ENCODE measurements at regions not wholly inside any gene's neighbourhood (a gene's known extent, or its start where the extent isn't known, plus 50 kb on each side); places are given as distances from the start of the nearest gene placed in this dataset.

- peak; percentile 89 for TF ChIP-seq CTCF (conservative IDR thresholded peaks at IDR 0.05; ENCODE audit: low read length)
- no peak overlapping the region for H3K4me3 ChIP-seq (ENCODE audit: low read length)
- peak; percentile 55 for DNase-seq (ENCODE audit: low read depth)
Measured at GRCh38 chr18:22813648-22814328, 119.3 kb upstream of the RBBP8 start.

GRCh38 chr18:22814329-22814703 is 118.8 kb upstream of the RBBP8 start:
- no peak overlapping the region for H3K4me3 ChIP-seq (ENCODE audit: low read length)
- DNase-seq (ENCODE audit: low read depth), result no peak
- TF ChIP-seq CTCF (conservative IDR thresholded peaks at IDR 0.05; ENCODE audit: low read length), result no peak

GRCh38 chr18:22816266-22817176 is 116.6 kb upstream of the RBBP8 start:
- no peak for TF ChIP-seq CTCF (conservative IDR thresholded peaks at IDR 0.05; ENCODE audit: low read length)
- no peak for DNase-seq (ENCODE audit: low read depth)
- H3K4me3 ChIP-seq (ENCODE audit: low read length), result no peak overlapping the region

- H3K4me3 ChIP-seq (ENCODE audit: low read length), result no peak overlapping the region
- no peak for DNase-seq (ENCODE audit: low read depth)
- TF ChIP-seq CTCF (conservative IDR thresholded peaks at IDR 0.05; ENCODE audit: low read length), result no peak
Measured at GRCh38 chr18:22817844-22818243, 115.3 kb upstream of the RBBP8 start.

GRCh38 chr18:22822024-22822423 is 111.1 kb upstream of the RBBP8 start:
- peak; percentile 71 for DNase-seq (ENCODE audit: low read depth)
- H3K4me3 ChIP-seq (ENCODE audit: low read length), result no peak overlapping the region
- no peak for TF ChIP-seq CTCF (conservative IDR thresholded peaks at IDR 0.05; ENCODE audit: low read length)

GRCh38 chr18:22822841-22823508 is 110.2 kb upstream of the RBBP8 start:
- H3K4me3 ChIP-seq (ENCODE audit: low read length), result no peak overlapping the region
- TF ChIP-seq CTCF (conservative IDR thresholded peaks at IDR 0.05; ENCODE audit: low read length), result no peak
- no peak for DNase-seq (ENCODE audit: low read depth)
